Pancreas (tissue), 10 donors: ENCODE measurements at regions not wholly inside any gene's neighbourhood (a gene's known extent, or its start where the extent isn't known, plus 50 kb on each side); places are given as distances from the start of the nearest gene placed in this dataset.

Experiments
- ATAC-seq, 4 donors: fragments of 200-7000 bp; cut with Tn5 transposase; one replicate each; pipeline versions ENCODE4 v1.8.0 to v1.9.1; 2020; ENCODE audit warnings: mild to moderate bottlenecking in 4 of 4, moderate library complexity in 4 of 4
- DNase-seq, 6 donors: peaks; one replicate each; pipeline ENCODE4 v3.0.0-alpha.2; 2020
- FAIRE-seq: peaks from 2 replicates; lab custom pipeline; 2012; peaks lifted over from hg19 to GRCh38; lab: Jason Lieb, UNC
- H3K27ac ChIP-seq, 4 donors: fragments of 200-600 bp; sonication (generic); 1 replicate in 3 of 4; 2 replicates in 1 of 4; pipeline versions ENCODE4 v1.5.0 to v1.8.0; 2020
- H3K27me3 ChIP-seq, 4 donors: fragments of 200-600 bp; one replicate each; pipeline ENCODE4 v1.8.0; 2021
- H3K36me3 ChIP-seq, 3 donors: fragments of 200-600 bp; sonication (generic) in 1 of 3; one replicate each; pipeline versions ENCODE4 v1.5.0 to v1.8.0; 2020 to 2021
- H3K4me1 ChIP-seq, 3 donors: fragments of 200-600 bp; one replicate each; pipeline ENCODE4 v1.8.0; 2021
- H3K4me3 ChIP-seq, 4 donors: fragments of 200-600 bp; sonication (generic) in 2 of 4; one replicate each; pipeline versions ENCODE4 v1.5.0 to v1.8.0; 2020 to 2021
- H3K9me3 ChIP-seq, 4 donors: fragments of 200-600 bp; one replicate each; pipeline ENCODE4 v1.8.0; 2021
- WGBS, 2 donors: extraction: QIAGEN DNeasy Blood & Tissue Kit; methylation state at CpG; one replicate each; pipeline ENCODE4 v1.1.7; 2013; 5-methylcytosine and 5-hydroxymethylcytosine counted together
- intact Hi-C, 3 donors: fragments of 100-400 bp; cut with DNase I; formaldehyde crosslinking; loops; one replicate each; pipeline versions ENCODE4 v1.11.1 to v1.14.2; 2022
- TF ChIP-seq, protein P1 (sequence below), 4 donors: fragments of 200-600 bp; sonication (generic) in 3 of 4; IDR thresholded peaks; one replicate each; pipeline versions ENCODE4 v1.5.0 to v1.8.0; 2021; ENCODE audit warnings: antibody characterized with exemption in 4 of 4
- donor health status: healthy with polysubstance abuse.
- donor health status: DM: no; HTN: no; CAD: no; lungs with moderate emphysema.
- donor health status: DM: no; HTN: no; CAD: no.
- donor health status: control.
- donor health status: control.
- donor health status: Bipolar disorder and iron deficiency.
- donor health status: DM: yes; HTN: yes; CAD: no.
- donor health status: DM: no; HTN: no; CAD: no.
- donor health status: DM: no; HTN: no; CAD: no.
- donor health status: DM: yes; HTN: yes; CAD: no.

DNA sequence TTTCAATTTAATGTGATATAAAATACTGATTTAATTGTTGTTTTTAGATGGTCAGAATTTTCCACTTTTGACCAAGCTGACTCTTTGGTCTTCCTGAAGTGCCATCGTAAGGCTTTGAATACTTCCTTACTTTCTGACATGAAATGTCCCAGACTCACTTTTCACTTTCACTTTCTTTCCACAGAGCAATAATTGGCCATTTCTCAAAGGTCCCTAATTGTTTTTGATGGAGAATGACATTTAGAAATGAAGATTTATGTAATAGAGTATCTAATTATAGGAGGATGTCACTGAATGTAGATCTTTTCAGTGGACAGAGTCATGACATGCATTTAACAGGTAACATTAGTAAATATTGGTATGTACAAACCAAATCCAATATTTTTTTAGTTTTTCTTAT lies 1141.6 kb downstream of the KCNT2 start:
- Histone ChIP-seq H3K36me3 (no peaks in the 10 kb centered on the region), H3K27me3 (no peaks in the 10 kb centered on the region), H3K4me3 (no peak overlapping the region), H3K4me1 (no peaks in the 10 kb centered on the region), H3K9me3 (no peaks in the 10 kb centered on the region), H3K27ac (no peak overlapping the region)
- DNase-seq (no peak), ATAC-seq (no peak), FAIRE-seq (no peak)
- TF ChIP-seq, protein P1, sequence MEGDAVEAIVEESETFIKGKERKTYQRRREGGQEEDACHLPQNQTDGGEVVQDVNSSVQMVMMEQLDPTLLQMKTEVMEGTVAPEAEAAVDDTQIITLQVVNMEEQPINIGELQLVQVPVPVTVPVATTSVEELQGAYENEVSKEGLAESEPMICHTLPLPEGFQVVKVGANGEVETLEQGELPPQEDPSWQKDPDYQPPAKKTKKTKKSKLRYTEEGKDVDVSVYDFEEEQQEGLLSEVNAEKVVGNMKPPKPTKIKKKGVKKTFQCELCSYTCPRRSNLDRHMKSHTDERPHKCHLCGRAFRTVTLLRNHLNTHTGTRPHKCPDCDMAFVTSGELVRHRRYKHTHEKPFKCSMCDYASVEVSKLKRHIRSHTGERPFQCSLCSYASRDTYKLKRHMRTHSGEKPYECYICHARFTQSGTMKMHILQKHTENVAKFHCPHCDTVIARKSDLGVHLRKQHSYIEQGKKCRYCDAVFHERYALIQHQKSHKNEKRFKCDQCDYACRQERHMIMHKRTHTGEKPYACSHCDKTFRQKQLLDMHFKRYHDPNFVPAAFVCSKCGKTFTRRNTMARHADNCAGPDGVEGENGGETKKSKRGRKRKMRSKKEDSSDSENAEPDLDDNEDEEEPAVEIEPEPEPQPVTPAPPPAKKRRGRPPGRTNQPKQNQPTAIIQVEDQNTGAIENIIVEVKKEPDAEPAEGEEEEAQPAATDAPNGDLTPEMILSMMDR (IDR thresholded peaks at IDR 0.05), result no peak
- intact Hi-C loops, result no loop called here
- 73 to 77% methylated on average over 1 of the region's 1 CpG for WGBS, 2 donors

DNA sequence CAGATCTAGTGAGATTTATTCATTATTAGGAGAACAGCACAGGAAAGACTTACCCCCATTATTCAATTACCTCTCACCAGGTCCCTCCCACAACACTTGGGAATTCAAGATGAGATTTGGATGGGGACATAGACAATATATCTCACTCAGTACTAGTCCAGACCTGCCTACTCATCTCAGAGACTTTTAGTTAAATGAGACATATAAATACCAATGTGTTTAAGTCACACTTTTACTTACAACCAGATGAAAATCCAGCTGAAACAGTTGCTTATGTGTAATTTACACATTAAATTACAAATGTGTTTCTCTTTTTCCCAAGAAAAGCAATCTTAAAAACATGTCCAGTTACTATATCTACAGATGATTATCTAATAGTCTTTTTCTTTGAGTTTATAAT lies 1145.6 kb downstream of the KCNT2 start:
- H3K4me3 ChIP-seq, result no peak overlapping the region
- DNase-seq (no peak), ATAC-seq (no peak), FAIRE-seq (no peak)
- H3K27ac ChIP-seq, result no peak overlapping the region
- no peaks in the 10 kb centered on the region for H3K4me1 ChIP-seq
- H3K9me3 ChIP-seq, result no peaks in the 10 kb centered on the region
- intact Hi-C loops, result no loop called here
- TF ChIP-seq, protein P1 (IDR thresholded peaks at IDR 0.05), result no peak
- no peaks in the 10 kb centered on the region for H3K36me3 ChIP-seq
- no peaks in the 10 kb centered on the region for H3K27me3 ChIP-seq

DNA sequence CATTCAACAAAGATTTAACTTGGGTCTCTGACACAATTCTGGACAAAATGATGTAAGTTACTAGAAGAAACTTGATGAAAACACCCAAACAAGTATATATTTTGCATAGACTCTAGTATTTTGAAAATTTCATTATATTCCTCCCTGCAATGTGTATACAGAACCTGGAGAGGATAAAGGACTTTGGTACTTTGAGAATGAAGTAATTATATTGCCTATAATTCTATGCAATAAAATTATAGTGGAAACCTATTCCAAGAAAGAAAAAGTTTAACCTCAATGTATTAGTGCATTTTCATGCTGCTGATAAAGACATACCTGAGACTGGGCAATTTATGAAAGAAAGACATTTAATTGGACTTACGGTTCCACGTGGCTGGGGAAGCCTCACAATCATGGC lies 1146.1 kb downstream of the KCNT2 start:
- FAIRE-seq, result no peak
- 49 to 60% methylated on average over 2 of the region's 2 CpGs for WGBS, 2 donors

DNA sequence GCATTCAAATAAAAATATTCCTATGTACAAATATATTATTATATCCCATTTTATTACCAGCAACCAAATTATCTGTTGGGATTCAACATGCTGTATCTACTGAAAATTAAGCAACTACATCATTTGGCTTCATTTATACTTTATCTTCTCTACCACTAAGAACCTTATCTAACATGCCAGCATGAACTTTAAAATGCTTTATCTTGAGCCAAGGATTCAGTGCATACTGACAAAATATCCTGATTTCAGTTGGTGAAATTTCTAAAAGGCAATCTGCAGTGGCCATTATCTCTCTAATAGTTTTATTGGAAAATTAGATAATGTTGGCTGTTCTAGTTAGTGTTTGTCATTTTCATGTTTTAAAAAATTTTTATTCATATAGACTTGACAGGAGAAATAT lies 1149.9 kb downstream of the KCNT2 start:
- Histone ChIP-seq H3K9me3 (no peaks in the 10 kb centered on the region), H3K4me1 (no peaks in the 10 kb centered on the region), H3K27ac (no peak overlapping the region), H3K36me3 (no peaks in the 10 kb centered on the region), H3K27me3 (no peaks in the 10 kb centered on the region), H3K4me3 (no peak overlapping the region)
- FAIRE-seq (no peak), ATAC-seq (no peak), DNase-seq (no peak)
- TF ChIP-seq, protein P1 (IDR thresholded peaks at IDR 0.05), result no peak
- intact Hi-C loops, result no loop called here

More for the DNA sequence above, 1146.1 kb downstream of the KCNT2 start:
- ATAC-seq, result no peak
- Histone ChIP-seq H3K9me3 (no peaks in the 10 kb centered on the region), H3K36me3 (no peaks in the 10 kb centered on the region), H3K4me1 (no peaks in the 10 kb centered on the region), H3K27ac (no peak overlapping the region), H3K4me3 (no peak overlapping the region), H3K27me3 (no peaks in the 10 kb centered on the region)
- intact Hi-C loops, result no loop called here
- TF ChIP-seq, protein P1 (IDR thresholded peaks at IDR 0.05), result no peak
- no peak for DNase-seq

DNA sequence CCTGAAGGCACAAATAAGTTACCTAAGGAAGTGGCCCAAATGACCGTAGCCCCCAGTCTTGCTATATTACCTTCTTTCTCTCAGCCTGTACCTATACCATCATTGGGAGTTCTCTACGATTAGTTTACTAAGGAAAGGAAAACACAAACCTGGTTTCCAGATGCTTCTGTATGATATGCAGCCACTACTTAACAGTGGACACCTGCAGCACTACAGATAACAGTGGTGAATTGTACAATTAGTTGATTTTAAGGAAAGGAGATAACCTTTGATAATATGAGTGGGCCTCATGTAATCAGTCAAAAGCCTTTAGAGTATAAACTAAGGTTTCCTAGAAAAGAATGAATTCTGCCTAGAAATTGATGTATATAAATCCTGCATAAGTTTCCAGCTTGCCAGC lies 1157.4 kb downstream of the KCNT2 start:
- DNase-seq (no peak), FAIRE-seq (no peak), ATAC-seq (no peak)
- 43 to 45% methylated on average over 2 of the region's 2 CpGs for WGBS, 2 donors
- Histone ChIP-seq H3K4me1 (no peaks in the 10 kb centered on the region), H3K27ac (no peak overlapping the region), H3K36me3 (no peaks in the 10 kb centered on the region), H3K27me3 (no peaks in the 10 kb centered on the region), H3K4me3 (no peak overlapping the region), H3K9me3 (no peaks in the 10 kb centered on the region)
- intact Hi-C loops, result no loop called here
- TF ChIP-seq, protein P1 (IDR thresholded peaks at IDR 0.05), result no peak
